HG02938 (cell line): ENCODE measurements at regions not wholly inside any gene's neighbourhood (a gene's known extent, or its start where the extent isn't known, plus 50 kb on each side); places are given as distances from the start of the nearest gene placed in this dataset.
"Not testable (repeated sequence)": the region's sequence is repeated elsewhere in the genome, so short reads cannot be mapped to it uniquely, and the experiment has no call there.

Source experiments
- ATAC-seq: cut with Tn5 transposase; IDR thresholded peaks from one replicate; pipeline ENCODE4 v1.9.1; 2021; ENCODE audit warnings: mild to moderate bottlenecking, moderate library complexity; ENCODE audit not compliant: unreplicated experiment

- no peak for ATAC-seq
Observed at GRCh38 chr17:20935740-20936139, 107.1 kb downstream of the USP22 start.

- ATAC-seq = no peak
Observed at GRCh38 chr17:20938244-20938643, 104.6 kb downstream of the USP22 start.

GRCh38 chr17:20938988-20939615 is 103.7 kb downstream of the USP22 start:
- no peak for ATAC-seq

- no peak for ATAC-seq
Observed at GRCh38 chr17:20941872-20942271, 100.9 kb downstream of the USP22 start.

GRCh38 chr17:20944014-20944865 is 98.6 kb downstream of the USP22 start:
- ATAC-seq = no peak

- not testable (repeated sequence) for ATAC-seq
Observed at GRCh38 chr17:20947708-20948107, 95.1 kb downstream of the USP22 start.

- ATAC-seq = no peak
Observed at GRCh38 chr17:20948984-20949777, 93.6 kb downstream of the USP22 start.
